ENCODE measurements at regions not wholly inside any gene's neighbourhood (a gene's known extent, or its start where the extent isn't known, plus 50 kb on each side); places are given as distances from the start of the nearest gene placed in this dataset.

DNA sequence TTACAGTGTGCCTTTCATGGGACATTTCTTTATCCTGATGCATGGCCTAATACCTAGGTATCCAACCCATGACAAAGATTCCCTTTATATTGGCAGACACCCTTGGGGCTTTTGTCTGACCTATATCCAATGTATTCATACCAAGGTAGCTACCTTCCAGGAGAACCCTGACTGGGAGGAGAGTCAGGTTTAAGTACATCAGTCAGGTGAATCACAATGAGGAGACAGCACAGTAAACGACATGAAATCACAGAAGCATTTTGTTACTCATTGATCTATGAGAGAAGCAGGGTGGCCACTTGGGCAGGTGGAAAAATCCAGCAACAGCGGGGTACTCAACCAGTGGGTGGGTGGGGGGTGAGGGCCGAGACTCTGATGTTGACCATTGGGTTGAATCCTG lies 527.4 kb upstream of the ATXN8OS start:
- TF ChIP-seq CTCF (conservative IDR thresholded peaks at IDR 0.05; ENCODE audit: low read length) = no peak
- DNase-seq (ENCODE audit: low read depth) = no peak

GRCh38 chr13:69579351-69579750 lies 528.3 kb upstream of the ATXN8OS start:
- TF ChIP-seq CTCF (conservative IDR thresholded peaks at IDR 0.05; ENCODE audit: low read length) = no peak
- no peak for DNase-seq (ENCODE audit: low read depth)
- no peak overlapping the region for H3K4me3 ChIP-seq (ENCODE audit: low read length)

More for the DNA sequence above, 527.4 kb upstream of the ATXN8OS start:
- H3K4me3 ChIP-seq (ENCODE audit: low read length) = no peak overlapping the region

GRCh38 chr13:69571606-69572323 lies 535.9 kb upstream of the ATXN8OS start:
- no peak for TF ChIP-seq CTCF (conservative IDR thresholded peaks at IDR 0.05; ENCODE audit: low read length)
- no peak overlapping the region for H3K4me3 ChIP-seq (ENCODE audit: low read length)
- no peak for DNase-seq (ENCODE audit: low read depth)

- TF ChIP-seq CTCF (conservative IDR thresholded peaks at IDR 0.05; ENCODE audit: low read length) = no peak
- no peak overlapping the region for H3K4me3 ChIP-seq (ENCODE audit: low read length)
- DNase-seq (ENCODE audit: low read depth) = no peak
These were observed 540.1 kb upstream of the ATXN8OS start for GRCh38 chr13:69567514-69567913.

- no peak for TF ChIP-seq CTCF (conservative IDR thresholded peaks at IDR 0.05; ENCODE audit: low read length)
- no peak for DNase-seq (ENCODE audit: low read depth)
- H3K4me3 ChIP-seq (ENCODE audit: low read length) = no peak overlapping the region
These were observed 541.4 kb upstream of the ATXN8OS start for GRCh38 chr13:69566104-69566716.

GRCh38 chr13:69565334-69565733 lies 542.3 kb upstream of the ATXN8OS start:
- no peak for DNase-seq (ENCODE audit: low read depth)
- H3K4me3 ChIP-seq (ENCODE audit: low read length) = no peak overlapping the region
- TF ChIP-seq CTCF (conservative IDR thresholded peaks at IDR 0.05; ENCODE audit: low read length) = no peak

Measured in AG10803 (cell line).